Peyer's patch (tissue), 4 donors: ENCODE measurements at regions not wholly inside any gene's neighbourhood (a gene's known extent, or its start where the extent isn't known, plus 50 kb on each side); places are given as distances from the start of the nearest gene placed in this dataset.
"Not testable (repeated sequence)": the region's sequence is repeated elsewhere in the genome, so short reads cannot be mapped to it uniquely, and the experiment has no call there.

Experiments used
- DNase-seq, 3 donors: peaks; one replicate each; pipeline ENCODE4 v3.0.0-alpha.2; 2017 to 2019
- H3K27ac ChIP-seq, 4 donors: fragments of 200-600 bp; sonication (generic); one replicate each; pipeline ENCODE4 v1.5.1; 2016 to 2019
- H3K27me3 ChIP-seq, 2 donors: fragments of 200-600 bp; sonication (generic); one replicate each; pipeline ENCODE4 v1.5.1; 2019
- H3K36me3 ChIP-seq, 3 donors: fragments of 200-600 bp; sonication (generic); one replicate each; pipeline ENCODE4 v1.5.1; 2016 to 2019
- H3K4me1 ChIP-seq, 4 donors: fragments of 200-600 bp; sonication (generic); one replicate each; pipeline ENCODE4 v1.5.1; 2016 to 2019
- H3K4me3 ChIP-seq, 4 donors: fragments of 200-600 bp; sonication (generic); 1 replicate in 3 of 4; 2 replicates in 1 of 4; pipeline ENCODE4 v1.5.1; 2016 to 2019; ENCODE audit warnings: mild to moderate bottlenecking in 1 of 4
- H3K9me3 ChIP-seq, 4 donors: fragments of 200-600 bp; sonication (generic); one replicate each; pipeline ENCODE4 v1.5.1; 2016 to 2019; ENCODE audit warnings: mild to moderate bottlenecking in 1 of 4
- CTCF ChIP-seq, 6 experiments: fragments of 450-650 bp in 4 of 6; fragments of 200-600 bp in 2 of 6; sonication (generic) in 1 of 6; IDR thresholded peaks; one replicate each; pipeline ENCODE4 v1.5.1; 2017 to 2019; ENCODE audit warnings: antibody characterized with exemption in 6 of 6, mild to moderate bottlenecking in 3 of 6, moderate library complexity in 1 of 6
- POLR2A ChIP-seq, 2 donors: fragments of 450-650 bp; IDR thresholded peaks; one replicate each; pipeline ENCODE4 v1.5.1; 2017; ENCODE audit warnings: antibody characterized with exemption in 2 of 2, mild to moderate bottlenecking in 2 of 2, moderate library complexity in 2 of 2

GRCh38 chr4:123025398-123025797 lies 103.0 kb upstream of the NUDT6 start:
- no peak for TF ChIP-seq CTCF (IDR thresholded peaks at IDR 0.05)
- no peak for TF ChIP-seq POLR2A (IDR thresholded peaks at IDR 0.05)
- Histone ChIP-seq H3K27me3 (no peaks in the 10 kb centered on the region), H3K4me1 (no peaks in the 10 kb centered on the region), H3K36me3 (peaks cover 0 to 3% (median 0%) of the 10 kb centered on the region in 3 donors), H3K27ac (no peak overlapping the region), H3K9me3 (no peaks in the 10 kb centered on the region), H3K4me3 (no peak overlapping the region)
- no peak for DNase-seq

- not testable (repeated sequence) for H3K4me1 ChIP-seq, DNase-seq, H3K36me3 ChIP-seq, H3K27me3 ChIP-seq, H3K27ac ChIP-seq, H3K9me3 ChIP-seq, H3K4me3 ChIP-seq
Observed at GRCh38 chr4:123026015-123026414, 103.6 kb upstream of the NUDT6 start.

GRCh38 chr4:123031664-123032063 lies 109.3 kb upstream of the NUDT6 start:
- Histone ChIP-seq H3K27ac (no peak overlapping the region), H3K9me3 (no peaks in the 10 kb centered on the region), H3K4me3 (no peak overlapping the region), H3K4me1 (no peaks in the 10 kb centered on the region), H3K36me3 (peaks cover 0 to 3% (median 0%) of the 10 kb centered on the region in 3 donors), H3K27me3 (no peaks in the 10 kb centered on the region)
- no peak for DNase-seq
- TF ChIP-seq CTCF (IDR thresholded peaks at IDR 0.05) (no peak), POLR2A (IDR thresholded peaks at IDR 0.05) (no peak)

- no peak overlapping the region for H3K4me3 ChIP-seq
- no peaks in the 10 kb centered on the region for H3K27me3 ChIP-seq
- H3K4me1 ChIP-seq = no peaks in the 10 kb centered on the region
- no peaks in the 10 kb centered on the region for H3K9me3 ChIP-seq
- TF ChIP-seq CTCF (IDR thresholded peaks at IDR 0.05) (no peak), POLR2A (IDR thresholded peaks at IDR 0.05) (no peak)
- no peak overlapping the region for H3K27ac ChIP-seq
- no peak for DNase-seq
- peaks cover 0 to 3% (median 0%) of the 10 kb centered on the region in 3 donors for H3K36me3 ChIP-seq
Observed at GRCh38 chr4:123034023-123034422, 111.6 kb upstream of the NUDT6 start.

GRCh38 chr4:123035239-123035638 lies 112.8 kb upstream of the NUDT6 start:
- H3K9me3 ChIP-seq = no peaks in the 10 kb centered on the region
- no peaks in the 10 kb centered on the region for H3K36me3 ChIP-seq
- no peak for DNase-seq
- H3K27ac ChIP-seq = no peak overlapping the region
- no peak overlapping the region for H3K4me3 ChIP-seq
- H3K4me1 ChIP-seq = no peaks in the 10 kb centered on the region
- no peak for TF ChIP-seq POLR2A (IDR thresholded peaks at IDR 0.05)
- TF ChIP-seq CTCF (IDR thresholded peaks at IDR 0.05) = no peak
- H3K27me3 ChIP-seq = no peaks in the 10 kb centered on the region

GRCh38 chr4:123037804-123038203 lies 115.4 kb upstream of the NUDT6 start:
- Histone ChIP-seq H3K4me1 (no peaks in the 10 kb centered on the region), H3K27ac (no peak overlapping the region), H3K27me3 (no peaks in the 10 kb centered on the region), H3K9me3 (no peaks in the 10 kb centered on the region), H3K36me3 (no peaks in the 10 kb centered on the region), H3K4me3 (no peak overlapping the region)
- no peak for DNase-seq
- TF ChIP-seq CTCF (IDR thresholded peaks at IDR 0.05) (no peak), POLR2A (IDR thresholded peaks at IDR 0.05) (no peak)
